H9 (cell line): ENCODE measurements at regions not wholly inside any gene's neighbourhood (a gene's known extent, or its start where the extent isn't known, plus 50 kb on each side); places are given as distances from the start of the nearest gene placed in this dataset.
"Not testable (repeated sequence)": the region's sequence is repeated elsewhere in the genome, so short reads cannot be mapped to it uniquely, and the experiment has no call there.

Experiments used
- DNase-seq: peaks from one replicate; pipeline ENCODE4 v3.0.0-alpha.2; 2017
- H2AFZ ChIP-seq: one replicate; pipeline ENCODE4 v1.6.1; 2013; ENCODE audit warnings: mild to moderate bottlenecking, low read length, control low read depth, moderate library complexity
- H2AK5ac ChIP-seq: 2 replicates; pipeline ENCODE4 v1.6.1; 2013; ENCODE audit warnings: low read length, control low read depth, mixed read lengths; ENCODE audit not compliant: insufficient read length
- H2BK120ac ChIP-seq: one replicate; pipeline ENCODE4 v1.6.1; 2013; ENCODE audit warnings: low read depth, mild to moderate bottlenecking, low read length, control low read depth, inconsistent platforms; ENCODE audit not compliant: poor library complexity, severe bottlenecking
- H2BK12ac ChIP-seq: 2 replicates; pipeline ENCODE4 v1.6.1; 2013; ENCODE audit warnings: low read length, control low read depth, mixed read lengths, low read depth; ENCODE audit not compliant: insufficient read length
- H2BK15ac ChIP-seq: 2 replicates; pipeline ENCODE4 v1.6.1; 2013; ENCODE audit warnings: low read depth, low read length, control low read depth
- H2BK20ac ChIP-seq: one replicate; pipeline ENCODE4 v1.6.1; 2013; ENCODE audit warnings: low read depth, mild to moderate bottlenecking, low read length, control low read depth, inconsistent platforms; ENCODE audit not compliant: poor library complexity, severe bottlenecking
- H2BK5ac ChIP-seq: 2 replicates; pipeline ENCODE4 v1.6.1; 2013; ENCODE audit warnings: low read length, control low read depth, mixed read lengths; ENCODE audit not compliant: insufficient read length
- H3K14ac ChIP-seq: 2 replicates; pipeline ENCODE4 v1.6.1; 2013; ENCODE audit warnings: low read length, control low read depth; ENCODE audit not compliant: insufficient read depth
- H3K18ac ChIP-seq: 2 replicates; pipeline ENCODE4 v1.6.1; 2013; ENCODE audit warnings: low read depth, mild to moderate bottlenecking, mixed read lengths, low read length, control low read depth; ENCODE audit not compliant: insufficient read length
- H3K23ac ChIP-seq: 2 replicates; pipeline ENCODE4 v1.6.1; 2013; ENCODE audit warnings: low read length, control low read depth, mixed read lengths, low read depth; ENCODE audit not compliant: insufficient read length
- H3K23me2 ChIP-seq: 2 replicates; pipeline ENCODE4 v1.6.1; 2013; ENCODE audit warnings: low read depth, mild to moderate bottlenecking, mixed read lengths, low read length, control low read depth; ENCODE audit not compliant: insufficient read length, poor library complexity, severe bottlenecking
- H3K27ac ChIP-seq: 2 replicates; pipeline ENCODE4 v1.5.1; 2013; ENCODE audit warnings: low read length, control low read depth, mixed read lengths, low read depth; ENCODE audit not compliant: insufficient read length
- H3K27me3 ChIP-seq: 2 replicates; pipeline ENCODE4 v1.6.1; 2013; ENCODE audit warnings: low read length, control low read depth, inconsistent platforms; ENCODE audit not compliant: insufficient read depth
- H3K4ac ChIP-seq: 2 replicates; pipeline ENCODE4 v1.6.1; 2013; ENCODE audit warnings: low read depth, mild to moderate bottlenecking, control low read depth, inconsistent platforms, low read length, moderate library complexity
- H3K4me1 ChIP-seq: 2 replicates; pipeline ENCODE4 v1.6.1; 2013; ENCODE audit warnings: low read length, control low read depth, inconsistent platforms; ENCODE audit not compliant: insufficient read depth
- H3K4me2 ChIP-seq: 2 replicates; pipeline ENCODE4 v1.6.1; 2013; ENCODE audit warnings: low read length, control low read depth, mixed read lengths; ENCODE audit not compliant: insufficient read length, insufficient read depth
- H3K56ac ChIP-seq: 2 replicates; pipeline ENCODE4 v1.6.1; 2013; ENCODE audit warnings: low read depth, mild to moderate bottlenecking, mixed read lengths, low read length, control low read depth; ENCODE audit not compliant: insufficient read length
- H3K79me1 ChIP-seq: 2 replicates; pipeline ENCODE4 v1.6.1; 2013; ENCODE audit warnings: low read depth, mild to moderate bottlenecking, moderate library complexity, low read length, control low read depth, inconsistent platforms; ENCODE audit not compliant: insufficient read depth, poor library complexity, severe bottlenecking
- H3K79me2 ChIP-seq: 2 replicates; pipeline ENCODE4 v1.6.1; 2013; ENCODE audit warnings: low read length, control low read depth, inconsistent platforms; ENCODE audit not compliant: insufficient read depth
- H3K9ac ChIP-seq: 2 replicates; pipeline ENCODE4 v1.6.1; 2013; ENCODE audit warnings: low read length, control low read depth, mixed read lengths; ENCODE audit not compliant: insufficient read length; ENCODE audit errors: extremely low read depth
- H3K9me3 ChIP-seq: one replicate; pipeline ENCODE4 v1.6.1; 2013; ENCODE audit warnings: low read depth, low read length, inconsistent platforms; ENCODE audit not compliant: control insufficient read depth
- H3T11ph ChIP-seq: one replicate; pipeline ENCODE4 v1.6.1; 2013; ENCODE audit warnings: mild to moderate bottlenecking, low read length, control low read depth, inconsistent platforms
- H4K20me1 ChIP-seq: one replicate; pipeline ENCODE4 v1.6.1; 2013; ENCODE audit not compliant: control insufficient read depth, insufficient read length, insufficient read depth
- H4K5ac ChIP-seq: 2 replicates; pipeline ENCODE4 v1.6.1; 2013; ENCODE audit warnings: low read depth, mild to moderate bottlenecking, mixed read lengths, low read length, control low read depth; ENCODE audit not compliant: insufficient read length
- H4K8ac ChIP-seq: replicated peaks from 2 replicates; pipeline ENCODE4 v1.6.1; 2013; ENCODE audit warnings: low read length, control low read depth, mixed read lengths, low read depth; ENCODE audit not compliant: insufficient read length
- H4K91ac ChIP-seq: 2 replicates; pipeline ENCODE4 v1.6.1; 2013; ENCODE audit warnings: low read depth, mild to moderate bottlenecking, moderate library complexity, mixed read lengths, low read length, control low read depth; ENCODE audit not compliant: insufficient read length
- H3K27ac Mint-ChIP-seq, 3 experiments: 2 replicates in 2 of 3; 3 replicates in 1 of 3; pipeline ENCODE4 v1.8.0; 2020 to 2021; ENCODE audit warnings: mixed read lengths in 3 of 3, mild to moderate bottlenecking in 1 of 3, moderate library complexity in 1 of 3
- H3K27me3 Mint-ChIP-seq: 2 replicates; pipeline ENCODE4 v1.8.0; 2021; ENCODE audit warnings: low read depth, mild to moderate bottlenecking, moderate library complexity, mixed read lengths
- H3K36me3 Mint-ChIP-seq, 3 experiments: 2 replicates in 2 of 3; 3 replicates in 1 of 3; pipeline ENCODE4 v1.8.0; 2020 to 2021; ENCODE audit warnings: low read depth in 3 of 3, mixed read lengths in 3 of 3; ENCODE audit not compliant: insufficient read depth in 1 of 3
- H3K4me1 Mint-ChIP-seq, 2 experiments: 2 replicates each; pipeline ENCODE4 v1.8.0; 2020; ENCODE audit warnings: mixed read lengths in 2 of 2
- H3K4me3 Mint-ChIP-seq, 2 experiments: 2 replicates in 1 of 2; 3 replicates in 1 of 2; pipeline ENCODE4 v1.8.0; 2020 to 2021; ENCODE audit warnings: mild to moderate bottlenecking in 2 of 2, mixed read lengths in 2 of 2, moderate library complexity in 1 of 2
- H3K9me3 Mint-ChIP-seq, 2 experiments: 2 replicates in 1 of 2; 3 replicates in 1 of 2; pipeline ENCODE4 v1.8.0; 2020; ENCODE audit warnings: mild to moderate bottlenecking in 2 of 2, mixed read lengths in 2 of 2, moderate library complexity in 1 of 2
- WGBS: extraction: QIAGEN DNeasy Blood & Tissue Kit; methylation state at CpG from one replicate; pipeline ENCODE4 v1.1.7; 2013; ENCODE audit warnings: missing lambda C conversion rate, low lambda C conversion rate, mixed read lengths; ENCODE audit not compliant: insufficient read length; ENCODE audit errors: extremely low coverage; 5-methylcytosine and 5-hydroxymethylcytosine counted together
- TF ChIP-seq, protein P1 (sequence below): fragments of 200-600 bp; sonication (generic); conservative IDR thresholded peaks from 3 replicates; pipeline ENCODE4 v1.8.0; 2021; ENCODE audit warnings: antibody characterized with exemption, mild to moderate bottlenecking

DNA sequence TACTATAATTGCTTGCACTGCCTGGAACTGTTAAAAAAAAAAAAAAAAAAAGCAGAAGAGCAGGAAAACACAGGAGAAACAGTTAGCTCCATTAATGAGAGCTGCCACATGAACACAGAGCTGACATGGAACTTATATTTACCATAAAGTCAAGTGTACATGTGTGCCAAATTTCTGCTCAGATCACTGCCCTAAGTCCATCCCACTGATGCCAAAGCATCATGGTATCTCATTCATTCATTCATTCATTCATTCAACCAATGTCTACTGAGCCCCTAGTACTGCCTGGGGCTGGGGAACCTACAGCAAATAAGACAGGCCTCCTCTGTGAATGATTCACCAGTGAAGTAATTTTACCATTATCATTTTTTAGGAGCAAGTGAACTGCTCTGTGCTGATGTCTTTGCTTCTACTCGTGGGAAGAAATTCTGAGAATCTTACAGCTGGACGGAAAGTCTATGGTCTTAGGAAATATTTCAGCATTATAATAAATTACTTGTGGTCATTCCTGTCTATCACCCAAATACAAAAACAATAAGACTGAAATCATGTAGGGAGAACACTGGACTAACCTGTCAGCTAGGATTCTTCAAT, 58.8 kb upstream of the ABLIM1 start:
- Histone ChIP-seq H3K79me1 (no peaks in the 10 kb centered on the region), H4K20me1 (no peaks in the 10 kb centered on the region), H4K91ac (no peak overlapping the region), H3K14ac (no peak overlapping the region), H3K79me2 (no peaks in the 10 kb centered on the region), H2BK12ac (no peak overlapping the region), H2BK20ac (no peak overlapping the region), H3K9me3 (no peaks in the 10 kb centered on the region), H3K4ac (no peak overlapping the region), H4K8ac (no peak overlapping the region), H3K23me2 (no peaks in the 10 kb centered on the region), H2BK5ac (no peak overlapping the region), H3K4me1 (peaks cover 2% of the 10 kb centered on the region; the same call in 1 of the 2 replicates), H3T11ph (no peak overlapping the region), H3K9ac (no peak overlapping the region), H2AK5ac (no peak overlapping the region), H3K23ac (no peak overlapping the region), H2BK15ac (no peak overlapping the region), H4K5ac (no peak overlapping the region), H3K56ac (no peak overlapping the region), H3K4me2 (no peak overlapping the region), H2AFZ (no peak overlapping the region), H3K27me3 (no peaks in the 10 kb centered on the region), H3K27ac (no peak overlapping the region), H3K18ac (no peak overlapping the region), H2BK120ac (no peak overlapping the region)
- no peak overlapping the region for H3K4me3 Mint-ChIP-seq
- no peak for DNase-seq
- H3K9me3 Mint-ChIP-seq, result no peaks in the 10 kb centered on the region
- peaks cover 22 to 25% of the 10 kb centered on the region in 2 experiments for H3K4me1 Mint-ChIP-seq
- no peak overlapping the region for H3K27ac Mint-ChIP-seq
- no peaks in the 10 kb centered on the region for H3K27me3 Mint-ChIP-seq
- no peaks in the 10 kb centered on the region for H3K36me3 Mint-ChIP-seq
- TF ChIP-seq, protein P1, sequence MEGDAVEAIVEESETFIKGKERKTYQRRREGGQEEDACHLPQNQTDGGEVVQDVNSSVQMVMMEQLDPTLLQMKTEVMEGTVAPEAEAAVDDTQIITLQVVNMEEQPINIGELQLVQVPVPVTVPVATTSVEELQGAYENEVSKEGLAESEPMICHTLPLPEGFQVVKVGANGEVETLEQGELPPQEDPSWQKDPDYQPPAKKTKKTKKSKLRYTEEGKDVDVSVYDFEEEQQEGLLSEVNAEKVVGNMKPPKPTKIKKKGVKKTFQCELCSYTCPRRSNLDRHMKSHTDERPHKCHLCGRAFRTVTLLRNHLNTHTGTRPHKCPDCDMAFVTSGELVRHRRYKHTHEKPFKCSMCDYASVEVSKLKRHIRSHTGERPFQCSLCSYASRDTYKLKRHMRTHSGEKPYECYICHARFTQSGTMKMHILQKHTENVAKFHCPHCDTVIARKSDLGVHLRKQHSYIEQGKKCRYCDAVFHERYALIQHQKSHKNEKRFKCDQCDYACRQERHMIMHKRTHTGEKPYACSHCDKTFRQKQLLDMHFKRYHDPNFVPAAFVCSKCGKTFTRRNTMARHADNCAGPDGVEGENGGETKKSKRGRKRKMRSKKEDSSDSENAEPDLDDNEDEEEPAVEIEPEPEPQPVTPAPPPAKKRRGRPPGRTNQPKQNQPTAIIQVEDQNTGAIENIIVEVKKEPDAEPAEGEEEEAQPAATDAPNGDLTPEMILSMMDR, result no peak
- WGBS, result no CpG with 5 or more reads among the region's 2 CpGs

DNA sequence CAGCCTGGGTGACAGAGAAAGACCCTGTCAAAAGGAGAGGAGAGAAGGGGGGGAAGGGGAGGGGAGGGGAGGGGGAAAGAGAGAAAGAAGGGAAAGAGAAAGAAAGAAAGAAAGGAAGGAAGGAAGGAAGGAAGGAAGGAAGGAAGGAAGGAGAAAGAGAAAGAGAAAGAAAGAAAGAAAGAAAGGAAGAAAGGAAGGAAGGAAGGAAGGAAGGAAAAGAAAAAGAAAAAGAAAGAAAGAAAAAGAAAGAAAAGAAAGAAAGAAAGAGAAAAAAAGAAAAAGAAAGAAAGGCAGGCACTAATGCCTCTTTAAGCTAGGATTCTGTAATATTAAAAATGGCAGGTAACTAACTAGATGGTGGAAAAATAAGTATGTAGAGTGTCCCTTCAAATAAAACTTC, 59.8 kb upstream of the ABLIM1 start:
- H3K9me3 Mint-ChIP-seq, H3K23me2 ChIP-seq, H4K91ac ChIP-seq, H2BK120ac ChIP-seq, H3K79me1 ChIP-seq, H3K27me3 Mint-ChIP-seq, H2BK15ac ChIP-seq, H3K4me1 ChIP-seq, H2AK5ac ChIP-seq, H3K23ac ChIP-seq, H3K9ac ChIP-seq, H3K27ac ChIP-seq, H3K56ac ChIP-seq, H3K36me3 Mint-ChIP-seq, H2BK12ac ChIP-seq, H4K20me1 ChIP-seq, H3K4ac ChIP-seq, H3K27ac Mint-ChIP-seq, H3K27me3 ChIP-seq, H3K14ac ChIP-seq, H3K4me2 ChIP-seq, H3K79me2 ChIP-seq, H2BK5ac ChIP-seq, DNase-seq, H3K18ac ChIP-seq, H4K8ac ChIP-seq, H4K5ac ChIP-seq, H3K9me3 ChIP-seq, H2BK20ac ChIP-seq, H3K4me3 Mint-ChIP-seq, H2AFZ ChIP-seq, H3T11ph ChIP-seq: not testable (repeated sequence)
- H3K4me1 Mint-ChIP-seq, result peaks cover 21 to 29% of the 10 kb centered on the region in 2 experiments
